H9 (cell line): ENCODE measurements at regions not wholly inside any gene's neighbourhood (a gene's known extent, or its start where the extent isn't known, plus 50 kb on each side); places are given as distances from the start of the nearest gene placed in this dataset.

Experiments used
- DNase-seq: peaks from one replicate; pipeline ENCODE4 v3.0.0-alpha.2; 2017
- H2AFZ ChIP-seq: one replicate; pipeline ENCODE4 v1.6.1; 2013; ENCODE audit warnings: mild to moderate bottlenecking, low read length, control low read depth, moderate library complexity
- H2AK5ac ChIP-seq: 2 replicates; pipeline ENCODE4 v1.6.1; 2013; ENCODE audit warnings: low read length, control low read depth, mixed read lengths; ENCODE audit not compliant: insufficient read length
- H2BK120ac ChIP-seq: one replicate; pipeline ENCODE4 v1.6.1; 2013; ENCODE audit warnings: low read depth, mild to moderate bottlenecking, low read length, control low read depth, inconsistent platforms; ENCODE audit not compliant: poor library complexity, severe bottlenecking
- H2BK12ac ChIP-seq: 2 replicates; pipeline ENCODE4 v1.6.1; 2013; ENCODE audit warnings: low read length, control low read depth, mixed read lengths, low read depth; ENCODE audit not compliant: insufficient read length
- H2BK15ac ChIP-seq: 2 replicates; pipeline ENCODE4 v1.6.1; 2013; ENCODE audit warnings: low read depth, low read length, control low read depth
- H2BK20ac ChIP-seq: one replicate; pipeline ENCODE4 v1.6.1; 2013; ENCODE audit warnings: low read depth, mild to moderate bottlenecking, low read length, control low read depth, inconsistent platforms; ENCODE audit not compliant: poor library complexity, severe bottlenecking
- H2BK5ac ChIP-seq: 2 replicates; pipeline ENCODE4 v1.6.1; 2013; ENCODE audit warnings: low read length, control low read depth, mixed read lengths; ENCODE audit not compliant: insufficient read length
- H3K14ac ChIP-seq: 2 replicates; pipeline ENCODE4 v1.6.1; 2013; ENCODE audit warnings: low read length, control low read depth; ENCODE audit not compliant: insufficient read depth
- H3K18ac ChIP-seq: 2 replicates; pipeline ENCODE4 v1.6.1; 2013; ENCODE audit warnings: low read depth, mild to moderate bottlenecking, mixed read lengths, low read length, control low read depth; ENCODE audit not compliant: insufficient read length
- H3K23ac ChIP-seq: 2 replicates; pipeline ENCODE4 v1.6.1; 2013; ENCODE audit warnings: low read length, control low read depth, mixed read lengths, low read depth; ENCODE audit not compliant: insufficient read length
- H3K23me2 ChIP-seq: 2 replicates; pipeline ENCODE4 v1.6.1; 2013; ENCODE audit warnings: low read depth, mild to moderate bottlenecking, mixed read lengths, low read length, control low read depth; ENCODE audit not compliant: insufficient read length, poor library complexity, severe bottlenecking
- H3K27ac ChIP-seq: 2 replicates; pipeline ENCODE4 v1.5.1; 2013; ENCODE audit warnings: low read length, control low read depth, mixed read lengths, low read depth; ENCODE audit not compliant: insufficient read length
- H3K27me3 ChIP-seq: 2 replicates; pipeline ENCODE4 v1.6.1; 2013; ENCODE audit warnings: low read length, control low read depth, inconsistent platforms; ENCODE audit not compliant: insufficient read depth
- H3K4ac ChIP-seq: 2 replicates; pipeline ENCODE4 v1.6.1; 2013; ENCODE audit warnings: low read depth, mild to moderate bottlenecking, control low read depth, inconsistent platforms, low read length, moderate library complexity
- H3K4me1 ChIP-seq: 2 replicates; pipeline ENCODE4 v1.6.1; 2013; ENCODE audit warnings: low read length, control low read depth, inconsistent platforms; ENCODE audit not compliant: insufficient read depth
- H3K4me2 ChIP-seq: 2 replicates; pipeline ENCODE4 v1.6.1; 2013; ENCODE audit warnings: low read length, control low read depth, mixed read lengths; ENCODE audit not compliant: insufficient read length, insufficient read depth
- H3K56ac ChIP-seq: 2 replicates; pipeline ENCODE4 v1.6.1; 2013; ENCODE audit warnings: low read depth, mild to moderate bottlenecking, mixed read lengths, low read length, control low read depth; ENCODE audit not compliant: insufficient read length
- H3K79me1 ChIP-seq: 2 replicates; pipeline ENCODE4 v1.6.1; 2013; ENCODE audit warnings: low read depth, mild to moderate bottlenecking, moderate library complexity, low read length, control low read depth, inconsistent platforms; ENCODE audit not compliant: insufficient read depth, poor library complexity, severe bottlenecking
- H3K79me2 ChIP-seq: 2 replicates; pipeline ENCODE4 v1.6.1; 2013; ENCODE audit warnings: low read length, control low read depth, inconsistent platforms; ENCODE audit not compliant: insufficient read depth
- H3K9ac ChIP-seq: 2 replicates; pipeline ENCODE4 v1.6.1; 2013; ENCODE audit warnings: low read length, control low read depth, mixed read lengths; ENCODE audit not compliant: insufficient read length; ENCODE audit errors: extremely low read depth
- H3K9me3 ChIP-seq: one replicate; pipeline ENCODE4 v1.6.1; 2013; ENCODE audit warnings: low read depth, low read length, inconsistent platforms; ENCODE audit not compliant: control insufficient read depth
- H3T11ph ChIP-seq: one replicate; pipeline ENCODE4 v1.6.1; 2013; ENCODE audit warnings: mild to moderate bottlenecking, low read length, control low read depth, inconsistent platforms
- H4K20me1 ChIP-seq: one replicate; pipeline ENCODE4 v1.6.1; 2013; ENCODE audit not compliant: control insufficient read depth, insufficient read length, insufficient read depth
- H4K5ac ChIP-seq: 2 replicates; pipeline ENCODE4 v1.6.1; 2013; ENCODE audit warnings: low read depth, mild to moderate bottlenecking, mixed read lengths, low read length, control low read depth; ENCODE audit not compliant: insufficient read length
- H4K8ac ChIP-seq: replicated peaks from 2 replicates; pipeline ENCODE4 v1.6.1; 2013; ENCODE audit warnings: low read length, control low read depth, mixed read lengths, low read depth; ENCODE audit not compliant: insufficient read length
- H4K91ac ChIP-seq: 2 replicates; pipeline ENCODE4 v1.6.1; 2013; ENCODE audit warnings: low read depth, mild to moderate bottlenecking, moderate library complexity, mixed read lengths, low read length, control low read depth; ENCODE audit not compliant: insufficient read length
- H3K27ac Mint-ChIP-seq, 3 experiments: 2 replicates in 2 of 3; 3 replicates in 1 of 3; pipeline ENCODE4 v1.8.0; 2020 to 2021; ENCODE audit warnings: mixed read lengths in 3 of 3, mild to moderate bottlenecking in 1 of 3, moderate library complexity in 1 of 3
- H3K27me3 Mint-ChIP-seq: 2 replicates; pipeline ENCODE4 v1.8.0; 2021; ENCODE audit warnings: low read depth, mild to moderate bottlenecking, moderate library complexity, mixed read lengths
- H3K36me3 Mint-ChIP-seq, 3 experiments: 2 replicates in 2 of 3; 3 replicates in 1 of 3; pipeline ENCODE4 v1.8.0; 2020 to 2021; ENCODE audit warnings: low read depth in 3 of 3, mixed read lengths in 3 of 3; ENCODE audit not compliant: insufficient read depth in 1 of 3
- H3K4me1 Mint-ChIP-seq, 2 experiments: 2 replicates each; pipeline ENCODE4 v1.8.0; 2020; ENCODE audit warnings: mixed read lengths in 2 of 2
- H3K4me3 Mint-ChIP-seq, 2 experiments: 2 replicates in 1 of 2; 3 replicates in 1 of 2; pipeline ENCODE4 v1.8.0; 2020 to 2021; ENCODE audit warnings: mild to moderate bottlenecking in 2 of 2, mixed read lengths in 2 of 2, moderate library complexity in 1 of 2
- H3K9me3 Mint-ChIP-seq, 2 experiments: 2 replicates in 1 of 2; 3 replicates in 1 of 2; pipeline ENCODE4 v1.8.0; 2020; ENCODE audit warnings: mild to moderate bottlenecking in 2 of 2, mixed read lengths in 2 of 2, moderate library complexity in 1 of 2
- WGBS: extraction: QIAGEN DNeasy Blood & Tissue Kit; methylation state at CpG from one replicate; pipeline ENCODE4 v1.1.7; 2013; ENCODE audit warnings: missing lambda C conversion rate, low lambda C conversion rate, mixed read lengths; ENCODE audit not compliant: insufficient read length; ENCODE audit errors: extremely low coverage; 5-methylcytosine and 5-hydroxymethylcytosine counted together
- TF ChIP-seq, protein P1 (sequence below): fragments of 200-600 bp; sonication (generic); conservative IDR thresholded peaks from 3 replicates; pipeline ENCODE4 v1.8.0; 2021; ENCODE audit warnings: antibody characterized with exemption, mild to moderate bottlenecking

- Histone ChIP-seq H3K9ac (no peak overlapping the region), H2AK5ac (no peak overlapping the region), H4K5ac (no peak overlapping the region), H3K79me2 (no peaks in the 10 kb centered on the region), H3K14ac (no peak overlapping the region), H3K79me1 (no peaks in the 10 kb centered on the region), H3K27me3 (no peaks in the 10 kb centered on the region), H3K23me2 (no peaks in the 10 kb centered on the region), H2BK5ac (no peak overlapping the region), H3T11ph (no peak overlapping the region), H4K91ac (no peak overlapping the region), H4K20me1 (no peaks in the 10 kb centered on the region), H3K4ac (no peak overlapping the region), H2BK20ac (no peak overlapping the region), H2BK12ac (no peak overlapping the region), H3K18ac (no peak overlapping the region), H4K8ac (no peak overlapping the region), H3K27ac (no peak overlapping the region), H3K23ac (no peak overlapping the region), H2BK15ac (no peak overlapping the region), H3K4me1 (no peaks in the 10 kb centered on the region), H2BK120ac (no peak overlapping the region), H3K4me2 (no peak overlapping the region), H3K56ac (no peak overlapping the region), H3K9me3 (no peaks in the 10 kb centered on the region), H2AFZ (no peak overlapping the region)
- Mint-ChIP-seq H3K27me3 (peaks cover 10% of the 10 kb centered on the region), H3K27ac (no peak overlapping the region), H3K36me3 (no peaks in the 10 kb centered on the region; a peak in 1 of 7 replicates), H3K9me3 (no peaks in the 10 kb centered on the region; a peak in 2 of 5 replicates), H3K4me3 (no peak overlapping the region), H3K4me1 (peaks cover 10 to 15% of the 10 kb centered on the region in 2 experiments)
- DNase-seq: no peak
- TF ChIP-seq, protein P1, sequence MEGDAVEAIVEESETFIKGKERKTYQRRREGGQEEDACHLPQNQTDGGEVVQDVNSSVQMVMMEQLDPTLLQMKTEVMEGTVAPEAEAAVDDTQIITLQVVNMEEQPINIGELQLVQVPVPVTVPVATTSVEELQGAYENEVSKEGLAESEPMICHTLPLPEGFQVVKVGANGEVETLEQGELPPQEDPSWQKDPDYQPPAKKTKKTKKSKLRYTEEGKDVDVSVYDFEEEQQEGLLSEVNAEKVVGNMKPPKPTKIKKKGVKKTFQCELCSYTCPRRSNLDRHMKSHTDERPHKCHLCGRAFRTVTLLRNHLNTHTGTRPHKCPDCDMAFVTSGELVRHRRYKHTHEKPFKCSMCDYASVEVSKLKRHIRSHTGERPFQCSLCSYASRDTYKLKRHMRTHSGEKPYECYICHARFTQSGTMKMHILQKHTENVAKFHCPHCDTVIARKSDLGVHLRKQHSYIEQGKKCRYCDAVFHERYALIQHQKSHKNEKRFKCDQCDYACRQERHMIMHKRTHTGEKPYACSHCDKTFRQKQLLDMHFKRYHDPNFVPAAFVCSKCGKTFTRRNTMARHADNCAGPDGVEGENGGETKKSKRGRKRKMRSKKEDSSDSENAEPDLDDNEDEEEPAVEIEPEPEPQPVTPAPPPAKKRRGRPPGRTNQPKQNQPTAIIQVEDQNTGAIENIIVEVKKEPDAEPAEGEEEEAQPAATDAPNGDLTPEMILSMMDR: no peak
- no CpG with 5 or more reads among the region's 11 CpGs for WGBS
These were observed 104.0 kb upstream of the CDH5 start for GRCh38 chr16:66262253-66263167.
